GM11168 (cell line): ENCODE measurements at regions not wholly inside any gene's neighbourhood (a gene's known extent, or its start where the extent isn't known, plus 50 kb on each side); places are given as distances from the start of the nearest gene placed in this dataset.
"Not testable (repeated sequence)": the region's sequence is repeated elsewhere in the genome, so short reads cannot be mapped to it uniquely, and the experiment has no call there.

ENCODE experiments used
- in situ Hi-C: fragments of 300-500 bp; cut with MboI; formaldehyde crosslinking; loops from one replicate; pipeline ENCODE4 v1.12.0; 2022; ENCODE audit warnings: low sequenced_read_pairs; ENCODE audit not compliant: unreplicated experiment

- in situ Hi-C loops, result no loop called here
Measured at GRCh38 chr3:6266135-6266534, 594.8 kb upstream of the GRM7 start.

GRCh38 chr3:6273878-6274277 is 587.0 kb upstream of the GRM7 start:
- in situ Hi-C loops, result no loop called here

- in situ Hi-C loops, result no loop called here
Measured at GRCh38 chr3:6281662-6282061, 579.3 kb upstream of the GRM7 start.

- in situ Hi-C loops, result no loop called here
Measured at GRCh38 chr3:6282918-6283317, 578.0 kb upstream of the GRM7 start.

GRCh38 chr3:6287088-6287875 is 573.6 kb upstream of the GRM7 start:
- in situ Hi-C loops, result no loop called here

- in situ Hi-C loops, result no loop called here
Measured at GRCh38 chr3:6301626-6302025, 559.3 kb upstream of the GRM7 start.

- in situ Hi-C loops, result no loop called here
Measured at GRCh38 chr3:6315906-6316305, 545.0 kb upstream of the GRM7 start.

GRCh38 chr3:6321999-6322398 is 538.9 kb upstream of the GRM7 start:
- in situ Hi-C loops, result no loop called here

GRCh38 chr3:6326771-6327170 is 534.1 kb upstream of the GRM7 start:
- in situ Hi-C loops, result no loop called here

- in situ Hi-C loops, result not testable (repeated sequence)
Measured at GRCh38 chr3:6340980-6341325, 520.0 kb upstream of the GRM7 start.

- in situ Hi-C loops, result no loop called here
Measured at GRCh38 chr3:6351752-6352151, 509.2 kb upstream of the GRM7 start.

GRCh38 chr3:6354653-6355052 is 506.3 kb upstream of the GRM7 start:
- in situ Hi-C loops, result no loop called here

GRCh38 chr3:6362406-6362805 is 498.5 kb upstream of the GRM7 start:
- in situ Hi-C loops, result no loop called here

GRCh38 chr3:6367171-6367570 is 493.7 kb upstream of the GRM7 start:
- in situ Hi-C loops, result no loop called here

- in situ Hi-C loops, result no loop called here
Measured at GRCh38 chr3:6392123-6392522, 468.8 kb upstream of the GRM7 start.

- in situ Hi-C loops, result no loop called here
Measured at GRCh38 chr3:6394944-6395343, 466.0 kb upstream of the GRM7 start.

GRCh38 chr3:6396631-6397030 is 464.3 kb upstream of the GRM7 start:
- in situ Hi-C loops, result no loop called here

- in situ Hi-C loops, result not testable (repeated sequence)
Measured at GRCh38 chr3:6402666-6403065, 458.2 kb upstream of the GRM7 start.

- in situ Hi-C loops, result not testable (repeated sequence)
Measured at GRCh38 chr3:6406923-6407322, 454.0 kb upstream of the GRM7 start.

GRCh38 chr3:6416049-6416661 is 444.8 kb upstream of the GRM7 start:
- in situ Hi-C loops, result no loop called here

- in situ Hi-C loops, result no loop called here
Measured at GRCh38 chr3:6417174-6417573, 443.7 kb upstream of the GRM7 start.

- in situ Hi-C loops, result no loop called here
Measured at GRCh38 chr3:6418485-6418884, 442.4 kb upstream of the GRM7 start.
